Skeletal muscle cell (primary cell): ENCODE measurements at regions not wholly inside any gene's neighbourhood (a gene's known extent, or its start where the extent isn't known, plus 50 kb on each side); places are given as distances from the start of the nearest gene placed in this dataset.

Source experiments
- DNase-seq: peaks from one replicate; pipeline ENCODE4 v3.0.0-alpha.2; 2010; ENCODE audit warnings: low read depth
- H3K4me3 ChIP-seq: 2 replicates; pipeline ENCODE4 v1.5.1; 2011; ENCODE audit warnings: low read depth, mild to moderate bottlenecking, control low read depth, low read length, moderate library complexity

- H3K4me3 ChIP-seq, result no peak overlapping the region
Measured at GRCh38 chr20:41892031-41892430, 273.9 kb upstream of the CHD6 start.

DNA sequence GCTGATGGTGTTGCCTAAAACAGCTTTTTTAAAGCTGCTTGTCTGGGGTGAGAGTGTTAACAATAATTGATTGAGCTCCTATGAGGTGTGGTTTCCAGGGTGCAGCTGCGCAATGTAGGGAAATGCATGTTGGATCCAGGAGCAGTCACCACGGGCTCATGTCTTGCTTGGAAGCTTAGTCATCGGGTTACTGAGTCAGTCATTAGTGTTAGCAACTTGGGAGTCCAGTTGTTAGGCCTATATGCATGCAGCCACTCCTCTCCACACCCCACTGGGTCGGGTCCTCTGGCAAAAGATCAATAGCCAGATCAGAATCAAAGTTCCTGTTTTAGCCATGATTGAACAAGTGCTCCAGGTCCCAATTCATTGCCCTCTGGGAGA, 271.7 kb upstream of the CHD6 start:
- no peak for DNase-seq
- H3K4me3 ChIP-seq, result no peak overlapping the region

More at GRCh38 chr20:41892031-41892430, 273.9 kb upstream of the CHD6 start:
- no peak for DNase-seq

DNA sequence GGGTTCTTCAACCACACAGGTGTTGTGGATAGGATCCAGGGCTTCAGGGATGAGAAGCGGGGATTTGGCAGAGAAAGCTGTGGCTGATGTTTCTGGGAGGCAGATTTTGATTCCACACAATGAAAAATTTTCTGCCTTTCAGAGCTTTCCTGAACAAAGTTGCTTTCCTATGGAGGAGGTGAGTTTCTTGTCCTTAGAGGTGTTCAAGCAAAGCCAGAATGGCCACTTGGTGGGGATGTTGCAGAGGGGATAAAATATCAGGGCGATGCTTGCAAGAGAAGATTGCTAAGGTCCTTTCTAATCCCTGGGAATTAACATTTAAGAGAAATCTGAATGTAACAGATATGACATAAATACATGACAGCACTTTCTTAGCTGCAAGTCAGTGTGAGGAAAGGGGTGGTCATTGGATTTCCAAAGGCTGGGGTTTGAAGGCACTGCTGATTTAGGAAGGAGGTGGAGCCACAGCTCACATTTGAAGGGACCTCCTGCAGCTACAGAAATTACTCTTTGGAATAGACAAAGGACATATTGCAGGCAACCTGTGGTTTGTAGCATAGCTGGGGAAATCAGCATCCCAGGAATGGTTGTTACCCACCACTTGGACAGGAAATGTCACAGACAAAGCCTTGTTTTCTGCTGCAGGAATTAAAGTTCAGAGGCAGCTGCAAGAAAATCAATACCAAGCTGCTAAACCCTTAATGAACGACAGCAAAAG, 271.1 kb upstream of the CHD6 start:
- DNase-seq, result no peak

GRCh38 chr20:41888434-41888833, 270.3 kb upstream of the CHD6 start:
- no peak for DNase-seq
- H3K4me3 ChIP-seq, result no peak overlapping the region

More for the DNA sequence above, 271.1 kb upstream of the CHD6 start:
- H3K4me3 ChIP-seq, result no peak overlapping the region

- no peak overlapping the region for H3K4me3 ChIP-seq
- no peak for DNase-seq
Measured at GRCh38 chr20:41887500-41887899, 269.3 kb upstream of the CHD6 start.

GRCh38 chr20:41881466-41882046, 263.4 kb upstream of the CHD6 start:
- H3K4me3 ChIP-seq, result no peak overlapping the region
- DNase-seq, result no peak

GRCh38 chr20:41879123-41879522, 260.9 kb upstream of the CHD6 start:
- DNase-seq, result no peak
- no peak overlapping the region for H3K4me3 ChIP-seq

DNA sequence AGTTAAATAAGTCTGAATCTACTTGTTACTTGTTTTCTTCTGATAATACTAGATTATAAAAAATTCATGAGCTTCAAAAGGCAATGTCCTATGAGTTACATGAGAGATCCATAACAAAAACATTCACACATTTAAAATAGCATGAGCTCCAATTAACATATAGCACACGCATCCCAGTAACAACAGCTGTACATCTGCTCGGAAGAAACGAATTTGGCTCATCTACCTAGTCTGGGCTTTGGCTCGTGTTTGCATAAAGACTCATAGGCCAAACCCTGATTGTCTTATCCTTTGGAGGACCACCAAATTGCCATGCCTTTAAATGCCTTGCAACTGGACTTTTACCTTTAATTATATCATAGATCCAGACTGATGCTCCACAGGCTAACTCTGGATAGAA, 259.7 kb upstream of the CHD6 start:
- no peak overlapping the region for H3K4me3 ChIP-seq
- no peak for DNase-seq

DNA sequence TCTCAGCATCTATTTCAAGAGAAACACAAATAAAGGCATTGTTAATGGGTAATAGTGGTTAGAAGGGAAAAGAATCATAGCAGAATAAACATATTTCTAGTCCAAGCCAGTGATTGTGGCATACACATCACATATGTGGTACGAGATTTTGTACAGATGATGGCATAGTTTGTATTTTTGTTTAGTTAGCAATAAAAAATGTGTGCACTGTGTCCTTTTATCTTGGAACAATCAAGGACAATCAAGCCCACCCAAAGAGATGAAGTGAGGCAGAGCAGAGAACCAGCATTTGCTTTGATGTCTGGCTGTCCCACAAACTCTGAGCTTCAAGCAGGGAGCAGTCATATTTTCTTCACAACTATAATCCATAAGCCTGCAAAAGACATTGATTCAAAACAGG, 256.5 kb upstream of the CHD6 start:
- H3K4me3 ChIP-seq, result no peak overlapping the region
- no peak for DNase-seq

DNA sequence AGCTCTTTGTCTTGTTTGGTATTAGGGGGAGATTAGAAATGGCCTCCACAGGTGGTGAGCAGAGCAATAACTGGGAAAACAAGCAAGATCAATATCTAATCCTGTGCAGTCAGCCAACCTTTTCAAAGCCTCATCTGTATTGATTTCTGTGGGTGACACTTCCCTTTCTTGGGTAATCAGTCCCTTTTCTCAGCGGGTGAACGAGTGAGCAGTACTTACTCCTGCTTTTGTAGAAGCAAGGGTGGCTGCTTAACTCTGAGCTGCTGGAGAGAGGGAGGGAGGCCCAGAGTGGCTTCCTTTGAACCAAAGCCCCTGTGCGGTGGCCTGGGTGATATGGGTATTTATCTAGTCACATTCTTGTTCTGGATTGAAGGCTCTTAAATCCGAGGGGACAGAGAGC, 254.8 kb upstream of the CHD6 start:
- H3K4me3 ChIP-seq, result no peak overlapping the region
- DNase-seq, result no peak

DNA sequence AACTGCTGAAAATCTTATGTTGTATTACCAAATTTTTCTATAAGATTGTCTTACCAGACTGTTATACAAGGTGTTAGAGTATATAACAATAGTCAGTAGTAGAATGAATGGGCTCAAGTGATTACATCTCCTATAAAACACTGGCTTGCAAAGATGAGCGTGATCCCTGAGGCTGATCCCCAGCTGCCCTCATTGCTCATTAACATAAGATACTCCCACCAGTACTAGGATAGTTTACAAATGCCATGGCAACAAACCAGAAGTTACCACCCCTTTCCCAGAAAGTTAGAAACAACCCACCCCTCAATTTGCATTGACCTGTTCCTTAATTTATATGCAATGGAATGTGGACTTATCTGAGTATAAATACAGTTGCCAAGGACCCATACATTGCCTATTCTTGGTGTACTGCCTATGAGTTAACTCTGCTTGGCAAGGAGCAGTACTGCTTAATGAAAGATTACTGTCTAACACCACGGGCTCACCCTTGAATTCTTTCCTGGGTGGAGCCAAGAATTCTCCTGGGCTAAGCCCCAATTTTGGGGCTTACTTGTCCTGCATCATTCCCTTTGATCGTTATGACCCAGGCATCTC, 252.8 kb upstream of the CHD6 start:
- H3K4me3 ChIP-seq, result no peak overlapping the region
- no peak for DNase-seq

GRCh38 chr20:41869261-41869660, 251.1 kb upstream of the CHD6 start:
- no peak for DNase-seq
- no peak overlapping the region for H3K4me3 ChIP-seq

DNA sequence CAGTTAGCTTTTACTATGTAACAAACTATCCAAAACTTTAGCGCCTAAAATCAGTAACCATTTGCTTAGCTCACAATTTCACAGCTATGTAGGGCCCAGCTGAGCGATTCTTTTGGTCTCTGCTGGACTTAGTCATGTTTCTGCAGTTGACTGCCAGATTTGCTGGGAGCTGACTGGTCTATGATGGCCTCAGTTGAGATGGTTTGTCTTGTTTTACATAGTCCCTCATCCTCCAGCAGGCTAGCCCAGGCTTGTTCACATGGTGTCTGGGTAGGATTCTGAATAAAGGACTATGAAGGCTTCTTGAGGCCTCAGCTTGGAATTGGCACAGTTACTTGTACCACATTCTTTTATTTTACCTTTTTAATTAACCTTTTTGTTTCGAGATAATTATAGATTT, 247.8 kb upstream of the CHD6 start:
- no peak for DNase-seq
- H3K4me3 ChIP-seq, result no peak overlapping the region

DNA sequence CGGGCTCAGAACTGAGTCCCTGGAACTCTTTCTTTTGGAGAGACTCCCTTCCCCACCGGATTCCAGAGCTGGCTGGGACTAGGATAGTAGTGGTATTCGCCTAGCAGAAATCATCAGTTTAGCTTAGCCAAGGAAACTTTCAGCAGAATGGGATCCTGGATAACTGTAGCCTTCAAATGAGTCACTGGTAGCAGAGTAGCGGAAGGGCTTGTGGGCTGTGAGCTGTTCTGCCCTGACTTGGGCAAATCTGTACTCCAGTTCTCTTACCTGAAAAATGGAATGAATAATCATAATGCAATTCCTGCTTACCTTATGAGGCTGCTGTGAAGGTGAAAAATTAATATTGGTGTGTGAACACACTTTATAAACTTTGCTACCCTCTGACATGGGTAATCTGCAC, 244.3 kb upstream of the CHD6 start:
- no peak overlapping the region for H3K4me3 ChIP-seq
- DNase-seq, result no peak

- H3K4me3 ChIP-seq, result no peak overlapping the region
- DNase-seq, result no peak
Measured at GRCh38 chr20:41861772-41862422, 243.7 kb upstream of the CHD6 start.

GRCh38 chr20:41854765-41855164, 236.6 kb upstream of the CHD6 start:
- no peak overlapping the region for H3K4me3 ChIP-seq
- DNase-seq, result no peak

- DNase-seq, result no peak
- H3K4me3 ChIP-seq, result no peak overlapping the region
Measured at GRCh38 chr20:41853806-41854205, 235.6 kb upstream of the CHD6 start.

- no peak for DNase-seq
Measured at GRCh38 chr20:41848180-41848579, 230.0 kb upstream of the CHD6 start.

GRCh38 chr20:41837669-41838224, 219.6 kb upstream of the CHD6 start:
- no peak for DNase-seq
- no peak overlapping the region for H3K4me3 ChIP-seq

More at GRCh38 chr20:41848180-41848579, 230.0 kb upstream of the CHD6 start:
- no peak overlapping the region for H3K4me3 ChIP-seq

DNA sequence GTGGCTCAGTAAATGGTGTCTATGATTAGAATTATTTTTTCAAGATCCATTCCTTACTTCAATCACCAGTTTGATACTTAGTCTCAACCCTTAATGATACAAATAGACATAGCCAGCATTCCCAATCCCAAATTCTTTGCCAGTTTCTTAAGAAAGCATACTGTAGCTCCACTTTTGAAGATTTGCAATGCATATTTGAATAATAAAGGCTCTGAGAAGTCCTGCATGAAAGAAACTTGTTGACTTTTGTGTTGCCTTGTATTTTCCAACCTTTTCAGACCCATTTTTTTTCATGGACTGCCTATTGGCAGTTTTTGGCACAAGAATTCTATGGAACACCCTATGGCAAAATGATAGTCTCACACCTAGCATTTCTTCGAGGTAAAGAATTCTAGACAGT, 215.6 kb upstream of the CHD6 start:
- no peak for DNase-seq
- H3K4me3 ChIP-seq, result no peak overlapping the region
